ENCODE measurements at regions not wholly inside any gene's neighbourhood (a gene's known extent, or its start where the extent isn't known, plus 50 kb on each side); places are given as distances from the start of the nearest gene placed in this dataset.
"Not testable (repeated sequence)": the region's sequence is repeated elsewhere in the genome, so short reads cannot be mapped to it uniquely, and the experiment has no call there.

DNA sequence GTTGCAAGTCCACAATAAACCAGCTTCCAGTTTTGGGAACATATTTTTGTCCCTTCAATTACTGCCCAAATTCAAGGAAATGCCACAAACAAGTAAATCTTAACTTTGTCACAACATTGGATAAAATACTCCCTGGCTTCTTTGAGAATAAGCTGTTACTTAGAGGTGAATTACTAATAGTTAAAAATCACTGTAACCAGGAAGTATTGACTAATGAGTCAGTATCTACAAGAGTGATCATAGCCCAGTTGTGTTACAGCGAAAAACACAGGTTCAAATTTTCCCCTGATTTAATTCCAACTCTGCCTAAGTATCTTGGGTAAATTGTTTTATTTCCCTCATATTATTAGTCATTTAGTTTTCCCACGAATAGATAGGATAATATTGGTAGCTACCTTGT lies 291.2 kb upstream of the PPARGC1A start:
- Histone ChIP-seq H3K9ac (ENCODE audit: low read depth in 2 of 2, low read length in 2 of 2) (no peak overlapping the region), H3K4me3 (no peak overlapping the region), H3K4me1 (no peaks in the 10 kb centered on the region), H3K27ac (no peak overlapping the region), H3K9me3 (no peaks in the 10 kb centered on the region), H3K27me3 (no peaks in the 10 kb centered on the region), H3K36me3 (no peaks in the 10 kb centered on the region)
- TF ChIP-seq, protein P1, sequence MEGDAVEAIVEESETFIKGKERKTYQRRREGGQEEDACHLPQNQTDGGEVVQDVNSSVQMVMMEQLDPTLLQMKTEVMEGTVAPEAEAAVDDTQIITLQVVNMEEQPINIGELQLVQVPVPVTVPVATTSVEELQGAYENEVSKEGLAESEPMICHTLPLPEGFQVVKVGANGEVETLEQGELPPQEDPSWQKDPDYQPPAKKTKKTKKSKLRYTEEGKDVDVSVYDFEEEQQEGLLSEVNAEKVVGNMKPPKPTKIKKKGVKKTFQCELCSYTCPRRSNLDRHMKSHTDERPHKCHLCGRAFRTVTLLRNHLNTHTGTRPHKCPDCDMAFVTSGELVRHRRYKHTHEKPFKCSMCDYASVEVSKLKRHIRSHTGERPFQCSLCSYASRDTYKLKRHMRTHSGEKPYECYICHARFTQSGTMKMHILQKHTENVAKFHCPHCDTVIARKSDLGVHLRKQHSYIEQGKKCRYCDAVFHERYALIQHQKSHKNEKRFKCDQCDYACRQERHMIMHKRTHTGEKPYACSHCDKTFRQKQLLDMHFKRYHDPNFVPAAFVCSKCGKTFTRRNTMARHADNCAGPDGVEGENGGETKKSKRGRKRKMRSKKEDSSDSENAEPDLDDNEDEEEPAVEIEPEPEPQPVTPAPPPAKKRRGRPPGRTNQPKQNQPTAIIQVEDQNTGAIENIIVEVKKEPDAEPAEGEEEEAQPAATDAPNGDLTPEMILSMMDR (IDR thresholded peaks at IDR 0.05) = no peak
- no peak for DNase-seq
- intact Hi-C loops (cut with DNase I) = no loop called here

DNA sequence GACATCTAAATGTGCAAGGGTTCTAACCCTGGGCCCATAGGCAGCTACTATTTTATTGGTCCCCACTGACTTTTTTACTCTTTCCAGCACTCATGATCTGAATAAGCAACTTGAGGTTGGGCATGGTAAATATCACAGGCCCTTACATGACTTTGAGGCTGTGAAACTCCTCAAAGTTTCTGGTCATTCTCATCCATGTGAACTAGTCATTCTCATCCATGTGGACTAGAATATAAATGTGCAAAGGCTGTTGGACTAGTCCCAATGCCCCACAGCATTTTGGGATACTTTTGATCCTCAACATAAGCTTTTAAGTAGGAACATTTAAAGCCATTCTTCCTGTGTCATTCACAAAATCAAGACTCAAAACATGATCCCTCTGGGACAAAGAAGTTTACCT lies 290.7 kb upstream of the PPARGC1A start:
- H3K9me3 ChIP-seq = no peaks in the 10 kb centered on the region
- no peaks in the 10 kb centered on the region for H3K36me3 ChIP-seq
- TF ChIP-seq, protein P1 (IDR thresholded peaks at IDR 0.05) = no peak
- H3K27ac ChIP-seq = no peak overlapping the region
- H3K27me3 ChIP-seq = no peaks in the 10 kb centered on the region
- DNase-seq = no peak
- H3K4me1 ChIP-seq = no peaks in the 10 kb centered on the region
- H3K9ac ChIP-seq (ENCODE audit: low read depth in 2 of 2, low read length in 2 of 2) = no peak overlapping the region
- intact Hi-C loops (cut with DNase I) = no loop called here
- no peak overlapping the region for H3K4me3 ChIP-seq

DNA sequence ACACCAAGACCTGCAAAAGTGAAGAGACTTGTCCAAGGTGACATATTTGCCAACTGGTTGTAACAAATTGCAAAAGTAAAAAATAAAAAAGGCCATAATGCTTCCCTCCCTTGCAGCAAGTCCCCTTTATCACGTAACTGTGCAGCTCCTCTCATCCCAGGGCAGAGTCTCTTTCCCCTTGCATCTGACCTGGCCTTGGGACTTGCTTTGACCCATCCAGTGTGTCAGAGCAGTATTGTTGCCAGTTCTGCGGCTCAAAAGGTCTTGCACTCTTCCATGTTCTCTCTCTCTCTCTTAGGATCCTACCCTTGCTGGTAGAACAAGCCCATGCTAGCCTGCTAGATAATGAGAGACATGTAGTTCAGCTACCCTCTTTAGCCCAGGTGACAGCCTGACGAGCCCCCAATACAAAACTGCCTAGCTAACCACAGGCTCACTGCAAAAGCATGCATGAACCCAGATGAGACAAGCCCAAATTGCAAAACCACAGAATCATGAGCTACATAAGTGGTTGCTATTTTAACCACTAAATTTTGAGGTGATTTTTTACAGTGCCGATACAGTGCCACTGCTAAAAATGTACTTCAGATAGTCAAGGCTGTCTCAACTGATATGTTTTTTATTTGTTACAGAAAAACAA lies 289.5 kb upstream of the PPARGC1A start:
- Histone ChIP-seq H3K4me1 (no peaks in the 10 kb centered on the region), H3K27me3 (no peaks in the 10 kb centered on the region), H3K4me3 (no peak overlapping the region), H3K27ac (no peak overlapping the region), H3K9me3 (no peaks in the 10 kb centered on the region), H3K36me3 (no peaks in the 10 kb centered on the region), H3K9ac (ENCODE audit: low read depth in 2 of 2, low read length in 2 of 2) (no peak overlapping the region)
- TF ChIP-seq, protein P1 (IDR thresholded peaks at IDR 0.05) = no peak
- no peak for DNase-seq
- intact Hi-C loops (cut with DNase I) = no loop called here

DNA sequence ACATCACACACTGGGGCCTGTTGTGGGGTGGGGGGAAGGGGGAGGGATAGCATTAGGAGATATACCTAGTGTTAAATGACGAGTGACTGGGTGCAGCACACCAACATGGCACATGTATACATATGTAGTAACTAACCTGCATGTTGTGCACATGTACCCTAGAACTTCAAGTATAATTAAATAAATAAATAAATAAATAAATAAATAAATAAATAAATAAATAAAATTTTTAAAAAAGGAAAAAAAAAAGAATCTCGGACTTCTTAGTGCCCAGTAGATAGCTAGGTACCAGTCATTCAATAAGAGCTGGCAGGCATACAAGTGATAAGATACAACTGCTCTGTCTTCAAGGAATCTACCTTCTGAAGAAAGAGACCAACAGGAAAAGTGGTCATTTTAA lies 287.6 kb upstream of the PPARGC1A start:
- H3K27me3 ChIP-seq; H3K27ac ChIP-seq; H3K9ac ChIP-seq (ENCODE audit: low read depth in 2 of 2, low read length in 2 of 2); H3K36me3 ChIP-seq; H3K4me3 ChIP-seq; intact Hi-C loops (cut with DNase I); H3K9me3 ChIP-seq; H3K4me1 ChIP-seq; DNase-seq: not testable (repeated sequence)

DNA sequence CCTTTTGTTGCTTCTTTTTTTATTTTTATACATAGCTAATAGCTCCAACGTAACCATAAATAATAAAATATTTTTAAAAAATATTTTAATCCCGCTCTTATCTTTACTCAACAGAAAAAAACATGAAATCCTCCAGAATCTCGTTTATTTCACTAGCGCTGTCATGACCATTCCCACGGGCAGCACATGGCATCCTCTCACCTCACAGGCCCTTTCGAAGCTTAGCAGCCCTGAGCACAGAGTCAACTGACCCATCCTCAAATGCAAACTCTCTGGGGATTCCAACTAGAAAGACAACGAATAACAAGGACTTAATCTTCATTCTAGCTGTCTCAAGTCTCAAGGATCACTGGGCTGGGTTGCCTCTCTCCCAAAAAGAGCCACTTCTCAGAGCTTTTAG lies 285.9 kb upstream of the PPARGC1A start:
- intact Hi-C loops (cut with DNase I) = no loop called here
- DNase-seq = no peak
- H3K9ac ChIP-seq (ENCODE audit: low read depth in 2 of 2, low read length in 2 of 2) = no peak overlapping the region
- H3K9me3 ChIP-seq = no peaks in the 10 kb centered on the region
- H3K27me3 ChIP-seq = no peaks in the 10 kb centered on the region
- H3K4me1 ChIP-seq = no peaks in the 10 kb centered on the region
- no peak overlapping the region for H3K27ac ChIP-seq
- TF ChIP-seq, protein P1 (IDR thresholded peaks at IDR 0.05) = no peak
- no peak overlapping the region for H3K4me3 ChIP-seq
- no peaks in the 10 kb centered on the region for H3K36me3 ChIP-seq

DNA sequence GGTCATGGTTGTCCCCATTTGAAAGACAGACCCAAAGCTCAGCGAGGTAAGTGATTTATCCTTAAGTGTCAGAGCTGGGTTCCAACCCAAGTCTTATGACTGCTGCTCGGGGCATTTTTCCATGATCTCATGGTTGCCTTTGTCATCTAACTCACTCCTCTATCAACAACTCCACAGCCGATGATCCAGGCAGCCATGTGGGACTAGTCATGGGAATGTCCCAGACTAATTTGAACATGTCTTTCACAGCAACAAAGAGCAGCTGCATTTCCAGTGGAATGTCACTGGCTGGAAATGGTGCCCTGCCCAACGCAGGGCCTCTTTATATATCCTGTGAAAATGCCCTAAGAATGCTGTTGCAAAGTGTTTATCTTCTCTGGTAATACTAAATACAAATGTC lies 284.8 kb upstream of the PPARGC1A start:
- no peaks in the 10 kb centered on the region for H3K9me3 ChIP-seq
- TF ChIP-seq, protein P1 (IDR thresholded peaks at IDR 0.05) = no peak
- intact Hi-C loops (cut with DNase I) = no loop called here
- H3K4me1 ChIP-seq = no peaks in the 10 kb centered on the region
- H3K36me3 ChIP-seq = no peaks in the 10 kb centered on the region
- no peak overlapping the region for H3K9ac ChIP-seq (ENCODE audit: low read depth in 2 of 2, low read length in 2 of 2)
- H3K4me3 ChIP-seq = no peak overlapping the region
- H3K27me3 ChIP-seq = no peaks in the 10 kb centered on the region
- H3K27ac ChIP-seq = no peak overlapping the region
- no peak for DNase-seq

All from colonic mucosa (tissue), 4 donors.